A549 (cell line): ENCODE measurements at regions not wholly inside any gene's neighbourhood (a gene's known extent, or its start where the extent isn't known, plus 50 kb on each side); places are given as distances from the start of the nearest gene placed in this dataset.

Experiments
- ATOH8 ChIP-seq: fragments of 250-450 bp; sonication (Bioruptor Pico); IDR thresholded peaks from 2 replicates; pipeline ENCODE4 v1.5.0; 2020; ENCODE audit warnings: low read depth, mild to moderate bottlenecking, moderate library complexity
- CEBPB ChIP-seq, 2 experiments: fragments of >200 bp in 1 of 2; sonication (Bioruptor Twin) in 1 of 2; formaldehyde crosslinking in 1 of 2; IDR thresholded peaks; 2 replicates each; pipeline ENCODE4 v1.6.1; 2012 to 2016
- CTCF ChIP-seq: fragments of >200 bp; sonication (Bioruptor Twin); formaldehyde crosslinking; IDR thresholded peaks from 3 replicates; pipeline ENCODE4 v1.5.1; 2016
- EP300 ChIP-seq, 2 experiments: fragments of >200 bp; sonication (Bioruptor Twin); formaldehyde crosslinking; IDR thresholded peaks; 2 replicates in 1 of 2; 3 replicates in 1 of 2; pipeline ENCODE4 v1.6.1; 2016 to 2017
- MAX ChIP-seq: IDR thresholded peaks from 2 replicates; pipeline ENCODE4 v1.6.1; 2012
- MAZ ChIP-seq: fragments of 150-350 bp; IDR thresholded peaks from 2 replicates; pipeline ENCODE4 v1.6.1; 2014; ENCODE audit warnings: antibody characterized with exemption, low read depth, low read length, borderline replicate concordance

GRCh38 chr17:12429116-12429515 is 236.6 kb upstream of the MYOCD start:
- TF ChIP-seq CTCF (no peak), CEBPB (IDR thresholded peaks at IDR 0.05) (no peak), EP300 (IDR thresholded peaks at IDR 0.05) (no peak), ATOH8 (CRISPR knock-in tag) (no peak), MAZ (no peak), MAX (no peak)
